NCI-H82 (cell line): ENCODE measurements at regions not wholly inside any gene's neighbourhood (a gene's known extent, or its start where the extent isn't known, plus 50 kb on each side); places are given as distances from the start of the nearest gene placed in this dataset.
"Not testable (repeated sequence)": the region's sequence is repeated elsewhere in the genome, so short reads cannot be mapped to it uniquely, and the experiment has no call there.

ENCODE experiments used
- DNase-seq: peaks from one replicate; lab custom pipeline; 2025; lab: John Stamatoyannopoulos, UW

DNA sequence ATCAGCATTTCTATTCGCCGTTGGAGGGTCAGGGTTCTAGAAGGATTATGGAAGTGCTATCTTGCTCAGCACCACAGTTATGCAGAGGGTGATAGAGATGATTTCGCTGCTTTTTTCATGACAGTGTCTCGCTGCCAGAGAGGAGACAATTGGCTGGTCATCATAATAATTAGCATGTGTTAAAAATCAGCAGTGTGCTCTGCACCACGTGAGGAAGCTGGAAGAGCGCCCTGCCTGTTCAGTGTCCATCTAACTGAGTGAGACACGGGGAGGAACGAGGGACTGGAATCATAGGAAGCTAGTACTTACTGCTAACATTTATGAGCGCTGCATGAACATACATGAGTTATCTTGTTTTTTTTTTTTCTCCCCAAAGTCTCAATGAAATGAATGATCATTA is 116.2 kb upstream of the PLAAT1 start:
- DNase-seq: no peak

DNA sequence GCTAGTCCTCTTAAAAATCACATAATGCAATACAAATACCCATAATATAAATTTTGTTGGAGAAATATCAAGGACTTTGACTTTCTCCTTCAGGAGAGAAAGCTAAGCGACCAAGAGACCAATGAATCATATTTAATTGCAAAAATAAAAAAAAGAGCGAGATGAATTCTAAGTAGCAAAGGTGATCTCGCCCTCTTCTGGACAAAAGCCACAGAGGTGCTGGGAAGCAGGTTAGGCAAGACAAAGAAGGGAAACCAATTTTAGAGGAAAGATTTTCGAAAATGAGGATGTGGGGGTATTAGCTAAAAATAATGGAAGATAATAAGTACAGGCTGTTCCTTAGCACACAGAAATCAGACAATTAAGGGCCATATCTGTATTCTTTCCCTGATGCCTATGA is 111.4 kb upstream of the PLAAT1 start:
- DNase-seq: peak; percentile 23

GRCh38 chr3:193130576-193130975 is 110.4 kb upstream of the PLAAT1 start:
- DNase-seq: no peak

GRCh38 chr3:193132241-193132640 is 108.8 kb upstream of the PLAAT1 start:
- peak; percentile 47 for DNase-seq

DNA sequence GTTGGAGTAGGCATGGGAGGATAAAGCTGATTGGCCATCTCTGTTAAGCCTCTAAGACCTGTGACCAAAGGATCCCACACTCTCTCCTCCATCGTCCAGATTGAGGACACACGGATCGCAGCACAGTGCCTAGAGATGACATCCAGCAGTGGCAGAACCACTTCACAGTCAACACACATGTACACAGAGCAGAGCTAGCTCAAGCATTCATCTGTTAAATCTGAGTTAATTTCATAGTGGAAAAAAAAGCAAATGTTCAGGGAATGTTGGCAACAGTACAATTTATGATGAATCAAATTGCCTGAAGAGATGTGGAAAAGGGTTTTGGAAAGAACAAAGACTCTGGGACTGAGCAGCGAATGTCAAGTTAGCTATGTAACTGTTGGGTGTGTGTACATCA is 108.1 kb upstream of the PLAAT1 start:
- DNase-seq: no peak

DNA sequence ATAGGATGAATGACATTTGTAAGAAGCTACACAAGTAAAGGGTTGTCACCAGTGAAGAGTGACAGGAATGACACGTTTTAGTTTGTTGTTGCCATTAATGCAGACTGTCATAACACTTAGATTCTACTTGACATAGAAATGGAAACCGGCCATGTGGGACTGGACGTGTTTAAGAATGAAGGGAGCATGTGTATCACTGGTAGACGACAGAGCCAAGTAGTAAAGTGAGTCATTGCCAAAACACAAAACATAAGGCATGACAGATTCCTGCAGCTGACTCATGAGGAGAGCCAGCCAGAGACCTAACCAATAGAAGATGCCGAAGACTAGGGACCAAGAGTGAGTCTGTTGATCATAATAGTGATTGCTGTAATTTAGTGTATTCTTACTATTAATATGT is 106.2 kb upstream of the PLAAT1 start:
- no peak for DNase-seq

DNA sequence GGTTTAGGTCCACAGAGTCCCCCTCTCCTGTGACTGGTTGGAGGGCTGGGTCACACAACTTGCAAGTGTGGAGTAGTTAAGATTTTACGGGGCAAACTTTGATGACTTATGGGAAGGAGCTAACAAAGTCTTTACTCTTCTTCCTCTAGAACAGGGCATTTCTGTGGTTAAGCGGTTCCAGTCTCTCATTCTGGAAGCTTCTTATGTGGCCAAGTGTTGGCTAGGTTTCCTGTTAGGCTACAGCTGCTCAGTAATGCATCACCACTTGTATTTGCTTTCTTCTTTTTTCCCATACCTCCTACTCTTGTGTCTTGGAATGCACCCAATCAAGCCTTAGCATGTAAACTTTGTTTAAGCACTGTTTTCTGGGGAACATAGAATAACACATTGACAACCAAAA is 100.6 kb upstream of the PLAAT1 start:
- DNase-seq: no peak

DNA sequence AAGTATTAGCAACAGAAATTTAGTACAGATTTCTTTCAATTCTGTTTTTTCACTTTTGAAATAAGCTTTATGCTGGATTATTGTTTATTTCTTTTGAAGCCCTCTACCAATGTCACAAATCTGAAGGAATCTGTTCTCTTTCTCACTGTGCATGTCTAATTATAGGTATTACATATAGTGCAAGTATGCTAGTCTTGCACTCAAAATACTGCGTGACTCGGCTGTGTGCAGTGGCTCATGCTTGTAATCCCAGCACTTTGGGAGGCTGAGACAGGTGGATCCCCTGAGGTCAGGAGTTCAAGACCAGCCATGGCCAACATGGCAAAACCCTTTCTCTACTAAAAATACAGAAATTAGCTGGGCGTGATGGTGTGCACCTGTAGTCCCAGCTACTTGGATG is 95.8 kb upstream of the PLAAT1 start:
- no peak for DNase-seq

DNA sequence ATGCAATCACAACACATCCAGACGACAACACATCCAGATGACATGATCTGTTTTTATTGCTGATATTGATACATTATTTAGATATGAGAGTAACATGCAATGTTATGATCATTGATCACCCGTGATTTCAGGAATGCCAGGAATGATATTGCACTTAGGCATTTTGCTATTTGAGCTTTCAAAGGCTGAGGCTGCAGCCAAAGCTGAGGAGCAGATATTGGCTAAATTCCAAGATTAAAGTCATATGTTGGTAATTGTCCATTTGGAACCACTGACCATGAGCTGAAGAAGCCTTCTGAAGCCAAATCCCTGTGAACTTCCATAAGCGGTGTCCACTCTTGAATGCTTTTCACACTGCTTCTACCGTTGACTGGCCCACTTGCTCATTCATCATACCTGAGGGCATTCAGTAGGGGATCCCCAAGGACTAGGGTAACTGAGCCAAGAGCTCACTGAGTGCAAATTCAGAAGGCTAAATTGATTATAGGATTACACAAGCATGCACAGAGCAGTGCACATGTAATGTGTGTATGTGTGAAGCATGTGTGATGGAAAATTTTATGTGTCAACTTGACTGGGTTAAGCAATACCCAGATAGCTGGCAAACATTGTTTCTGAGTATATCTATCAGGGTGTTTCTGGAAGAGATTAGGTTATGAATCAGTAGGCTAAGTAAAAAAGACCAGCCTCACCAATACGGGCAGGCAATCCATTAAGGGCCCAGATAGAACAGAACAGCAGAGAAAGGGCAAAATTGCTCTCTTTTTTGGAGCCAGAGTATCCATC is 92.1 kb upstream of the PLAAT1 start:
- no peak for DNase-seq

DNA sequence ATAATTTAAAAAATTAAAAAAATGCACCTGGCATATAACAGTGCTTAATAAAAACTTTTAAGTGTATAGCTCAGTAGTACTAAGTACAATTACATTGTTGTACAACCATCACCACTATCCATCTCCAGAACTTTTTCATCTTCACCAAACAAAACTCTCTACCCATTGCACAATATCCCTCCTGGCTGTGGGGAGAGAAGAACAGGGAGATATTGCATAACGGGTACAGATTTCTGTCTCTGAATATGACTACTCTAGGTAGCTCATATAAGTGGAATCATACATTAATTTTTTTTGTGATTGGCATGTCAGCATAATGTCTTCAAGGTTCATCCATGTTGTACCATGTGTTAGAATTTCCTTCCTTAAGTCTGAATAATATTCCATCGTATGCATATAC is 91.0 kb upstream of the PLAAT1 start:
- DNase-seq: no peak

DNA sequence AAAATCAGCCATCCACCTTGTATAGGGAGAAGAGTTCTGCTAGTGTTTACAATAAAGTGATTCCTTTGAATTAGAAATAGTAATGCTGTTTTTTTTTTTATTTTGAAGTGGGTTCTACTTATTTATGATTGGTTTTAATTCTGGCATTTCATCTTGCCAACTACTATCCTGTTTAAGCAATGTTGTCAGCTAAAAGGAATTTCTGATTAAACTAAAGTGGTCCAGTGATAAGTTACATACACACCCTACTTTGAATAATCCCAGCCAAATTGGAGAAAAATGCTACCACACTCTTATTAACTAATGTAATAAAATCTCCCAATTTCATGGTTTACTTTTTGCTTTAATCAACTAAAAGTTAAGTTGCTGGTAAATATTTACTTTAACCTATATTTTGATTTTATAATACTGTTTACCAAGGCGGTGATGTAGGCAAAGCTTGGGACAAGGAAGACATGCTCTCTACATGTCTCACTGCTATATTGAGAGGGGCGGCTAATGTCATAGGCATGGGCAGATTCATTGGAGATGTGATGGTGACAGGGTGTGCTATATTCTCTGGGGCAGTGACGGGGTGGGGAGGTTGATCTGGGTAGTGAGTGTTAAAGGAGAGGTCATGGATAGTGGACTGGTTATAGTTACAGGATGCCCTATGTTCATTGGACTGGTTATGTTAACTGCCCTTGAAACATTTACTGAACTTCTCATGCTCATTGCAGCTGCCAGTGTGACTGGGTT is 85.8 kb upstream of the PLAAT1 start:
- not testable (repeated sequence) for DNase-seq

DNA sequence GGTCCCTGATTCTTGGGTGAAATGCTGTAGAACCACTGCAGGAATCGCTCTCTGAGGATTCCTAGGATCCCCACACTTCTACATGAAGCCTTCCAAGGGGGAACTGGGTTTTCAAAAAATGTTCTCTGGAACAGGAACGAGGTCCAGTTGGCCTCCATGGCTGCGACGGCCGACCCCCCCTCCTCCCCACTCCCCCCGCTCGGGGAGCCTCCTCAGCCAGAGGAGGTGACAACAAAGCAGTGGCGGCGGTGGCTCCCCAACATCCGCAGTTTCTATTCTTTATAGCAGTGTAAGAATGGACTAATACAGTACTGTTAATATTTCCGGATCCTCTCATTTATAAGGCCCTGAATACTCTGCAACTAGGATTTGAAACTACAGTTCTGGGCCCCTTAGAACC is 84.0 kb upstream of the PLAAT1 start:
- DNase-seq: no peak

DNA sequence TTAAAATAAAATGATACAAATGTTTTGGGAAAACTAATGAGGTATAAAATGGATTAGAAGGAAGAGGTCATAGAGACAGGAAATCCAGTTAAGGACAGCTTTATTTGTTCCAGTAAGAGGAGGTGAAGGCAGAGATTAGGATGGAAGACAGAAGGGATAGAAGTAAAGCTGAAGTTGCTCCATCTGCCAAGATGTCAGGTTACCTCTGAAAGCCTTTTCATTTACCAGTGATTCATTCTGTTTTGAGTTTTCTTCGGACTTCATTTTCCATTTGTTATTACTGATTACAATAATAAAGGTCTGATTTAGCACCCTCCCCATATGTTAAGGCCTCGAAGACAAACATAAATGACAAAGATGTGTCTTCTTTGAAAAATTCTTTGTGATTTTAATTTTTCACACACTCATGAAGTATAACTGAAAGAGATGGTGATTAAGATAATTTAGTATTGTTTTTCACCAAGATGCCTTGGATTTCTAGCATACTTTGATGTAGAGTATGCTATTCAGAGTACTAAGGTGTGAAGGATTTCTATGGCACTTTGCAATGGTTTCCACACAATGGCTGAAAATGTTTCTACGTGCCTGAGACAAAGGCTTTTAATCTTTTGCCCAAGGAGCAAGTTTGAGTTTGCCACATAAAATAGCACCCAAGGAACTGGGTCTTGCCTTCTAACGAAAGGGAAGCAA is 75.4 kb upstream of the PLAAT1 start:
- peak; percentile 93 for DNase-seq

- DNase-seq: peak; percentile 90
Observed at GRCh38 chr3:193168931-193169330, 72.1 kb upstream of the PLAAT1 start.

- DNase-seq: no peak
Observed at GRCh38 chr3:193174140-193174539, 66.9 kb upstream of the PLAAT1 start.

DNA sequence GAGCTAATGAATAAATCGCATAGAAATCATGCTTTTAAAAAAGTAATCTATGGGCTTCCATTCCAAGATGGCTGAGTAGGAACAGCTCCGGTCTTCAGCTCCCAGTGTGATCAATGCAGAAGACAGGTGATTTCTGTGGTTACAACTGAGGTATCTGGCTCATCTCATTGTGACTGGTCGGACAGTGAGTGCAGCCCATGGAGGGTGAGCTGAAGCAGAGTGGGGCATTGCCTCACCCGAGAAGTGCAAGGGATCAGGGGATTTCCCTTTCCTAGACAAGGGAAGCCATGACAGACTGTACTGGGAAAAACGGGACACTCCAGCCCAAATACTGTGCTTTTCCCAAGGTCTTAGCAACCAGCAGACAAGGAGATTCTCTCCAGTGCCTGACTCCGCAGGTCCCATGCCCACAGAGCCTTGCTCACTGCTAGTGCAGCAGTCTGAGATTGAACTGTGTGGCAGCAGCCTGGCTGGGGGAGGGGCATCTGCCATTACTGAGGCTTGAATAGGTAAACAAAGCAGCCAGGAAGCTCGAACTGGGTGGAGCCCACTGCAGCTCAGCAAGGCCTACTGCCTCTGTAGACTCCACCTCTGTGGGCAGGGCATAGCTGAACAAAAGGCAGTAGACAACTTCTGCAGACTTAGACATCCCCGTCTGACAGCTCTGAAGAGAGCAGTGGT is 61.5 kb upstream of the PLAAT1 start:
- DNase-seq: not testable (repeated sequence)

- no peak for DNase-seq
Observed at GRCh38 chr3:193187070-193187722, 53.8 kb upstream of the PLAAT1 start.

GRCh38 chr3:193190146-193190786 is 50.8 kb upstream of the PLAAT1 start:
- peak; percentile 98 for DNase-seq
